Esophagus squamous epithelium (tissue), 4 donors: ENCODE measurements at regions not wholly inside any gene's neighbourhood (a gene's known extent, or its start where the extent isn't known, plus 50 kb on each side); places are given as distances from the start of the nearest gene placed in this dataset.

Experiments used
- CTCF ChIP-seq, 6 experiments: fragments of 450-650 bp in 4 of 6; fragments of 200-600 bp in 2 of 6; sonication (generic) in 2 of 6; IDR thresholded peaks; one replicate each; pipeline ENCODE4 v1.5.1; 2016 to 2019; ENCODE audit warnings: antibody characterized with exemption in 6 of 6, mild to moderate bottlenecking in 4 of 6, moderate library complexity in 4 of 6
- POLR2A ChIP-seq, 4 donors: fragments of 450-650 bp; IDR thresholded peaks; one replicate each; pipeline ENCODE4 v1.6.1; 2017; ENCODE audit warnings: antibody characterized with exemption in 4 of 4, mild to moderate bottlenecking in 4 of 4, moderate library complexity in 3 of 4

DNA sequence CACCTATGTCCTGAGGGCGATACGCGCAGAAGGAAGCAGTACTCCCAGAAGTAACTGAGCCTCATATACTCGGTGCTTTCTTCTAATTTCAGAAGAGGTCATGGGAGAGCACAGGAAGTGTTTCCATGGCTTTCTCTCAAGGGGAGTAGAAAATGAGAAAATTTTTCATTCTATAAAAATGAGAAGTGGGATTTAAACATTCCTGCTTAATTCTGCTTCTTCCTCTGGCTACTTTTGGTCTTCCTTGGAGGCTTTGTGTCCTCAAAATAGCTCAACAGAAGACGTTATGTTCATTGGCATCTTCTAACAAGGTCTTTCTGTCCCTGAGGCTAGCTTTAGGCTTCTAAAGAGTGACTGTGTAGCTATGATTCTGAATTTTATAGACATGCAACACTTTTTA lies 497.0 kb downstream of the TDRD15 start:
- TF ChIP-seq CTCF (IDR thresholded peaks at IDR 0.05) (no peak), POLR2A (IDR thresholded peaks at IDR 0.05) (no peak)
